ENCODE measurements at regions not wholly inside any gene's neighbourhood (a gene's known extent, or its start where the extent isn't known, plus 50 kb on each side); places are given as distances from the start of the nearest gene placed in this dataset.

DNA sequence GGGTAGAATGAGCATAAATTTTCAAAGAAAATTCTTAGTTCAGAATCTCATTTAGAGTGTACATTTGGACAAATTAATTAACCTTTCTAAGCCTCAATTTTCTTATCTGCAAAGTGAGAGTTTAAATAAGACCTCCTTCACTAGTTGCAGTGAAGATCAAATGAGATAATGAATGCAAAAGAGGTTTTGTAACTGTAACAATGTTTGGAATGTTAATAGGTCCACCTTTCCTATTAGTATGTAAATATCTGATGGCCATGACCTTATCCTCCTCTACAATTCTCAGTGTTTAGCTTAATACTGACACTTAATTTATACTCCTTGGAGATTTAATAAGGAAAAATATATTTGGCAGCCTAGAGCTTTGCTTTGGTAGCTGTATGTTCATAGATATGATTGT is 138.8 kb downstream of the GABRG1 start:
- DNase-seq, result no peak

DNA sequence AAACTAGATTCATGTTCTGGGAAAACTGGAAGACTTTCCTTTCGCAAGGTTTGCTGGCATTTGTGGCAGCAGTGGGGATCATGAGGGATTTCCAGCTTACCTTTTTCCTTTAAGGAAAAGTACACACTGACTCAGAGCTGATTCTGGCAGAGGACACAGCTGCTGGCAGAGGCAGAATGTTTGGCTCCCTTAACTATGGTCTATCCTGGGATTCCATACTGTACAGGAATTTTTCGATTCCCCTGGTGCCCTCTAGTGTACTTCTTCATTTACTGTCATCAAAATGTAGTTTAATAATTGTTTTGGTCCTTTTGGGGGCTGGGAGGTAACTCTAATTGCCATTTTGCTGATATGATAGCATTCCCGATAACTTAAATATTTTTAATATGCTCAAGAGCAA is 152.7 kb downstream of the GABRG1 start:
- DNase-seq, result no peak

DNA sequence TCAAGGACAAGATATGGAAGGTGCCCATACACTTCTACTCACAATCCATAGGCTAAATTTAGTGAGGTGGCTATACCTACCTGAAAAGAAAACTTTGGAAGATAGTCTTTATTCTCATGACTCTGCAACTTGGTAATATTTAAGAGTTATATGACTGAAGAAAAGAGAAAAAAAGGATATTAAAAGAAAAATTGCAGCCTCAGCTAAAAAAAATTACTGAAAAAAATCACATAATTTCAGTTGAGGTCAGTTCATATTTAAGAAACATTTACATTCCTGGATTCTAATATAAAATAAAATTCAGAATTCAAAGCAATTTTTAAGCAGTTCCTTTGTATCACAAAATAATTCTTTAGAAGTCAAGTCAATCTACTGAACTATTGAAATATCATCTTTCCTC is 166.5 kb downstream of the GABRG1 start:
- no peak for DNase-seq

DNA sequence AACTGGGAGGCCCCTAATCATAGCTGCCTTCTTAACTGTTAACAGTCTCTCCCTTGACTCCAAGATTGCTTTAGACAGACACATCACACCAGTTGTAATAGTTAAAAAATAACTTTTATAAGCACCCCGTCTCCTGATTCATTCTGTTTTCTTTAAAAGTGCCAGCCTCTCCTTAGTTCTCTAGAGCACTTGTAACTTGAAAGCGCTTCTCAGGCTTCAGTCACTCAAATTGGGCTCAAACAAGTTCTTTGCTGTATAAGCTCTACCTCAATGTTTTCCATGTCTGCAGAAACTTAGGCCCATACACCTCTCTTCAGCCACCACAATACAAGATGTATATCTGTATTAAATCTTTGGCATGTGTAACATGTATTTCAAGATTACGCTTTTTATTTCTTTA is 169.6 kb downstream of the GABRG1 start:
- DNase-seq, result no peak

DNA sequence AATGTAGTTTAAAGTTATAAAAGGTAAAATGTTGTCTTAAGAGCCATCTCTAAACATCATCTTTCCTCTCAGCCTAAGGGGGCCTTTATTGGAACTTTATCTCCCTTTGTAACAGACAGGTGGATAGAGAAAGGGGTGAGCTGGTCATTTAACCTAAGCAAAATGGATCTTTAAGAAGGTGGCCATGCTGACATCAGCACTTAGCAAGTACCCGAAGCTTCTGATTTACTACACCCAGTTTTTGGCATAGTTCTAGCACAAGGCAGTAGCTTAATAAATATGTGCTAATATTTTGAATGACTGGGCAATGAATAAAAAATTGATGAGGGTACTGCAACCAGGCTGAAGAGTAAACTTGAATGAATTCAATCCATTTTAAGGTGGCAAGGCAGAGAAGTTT is 172.7 kb downstream of the GABRG1 start:
- no peak for DNase-seq

DNA sequence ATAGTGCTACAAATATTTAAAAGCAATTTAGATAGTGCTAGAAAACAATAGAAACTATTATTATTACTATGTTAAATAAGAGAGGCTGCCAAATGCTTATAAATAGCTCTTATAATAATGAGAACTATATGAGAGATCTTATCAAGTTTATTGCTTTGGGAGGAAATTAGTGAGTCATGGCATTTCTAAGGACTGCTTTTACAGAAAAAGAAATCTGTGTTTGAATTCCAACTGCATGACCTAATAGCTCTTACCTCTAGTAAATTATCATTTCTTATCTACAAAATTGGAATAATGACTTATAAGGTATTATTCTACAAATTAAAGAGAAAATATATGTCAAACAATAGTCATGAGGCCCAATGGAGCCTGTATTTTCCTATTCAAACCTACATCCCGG is 177.2 kb downstream of the GABRG1 start:
- DNase-seq, result no peak

DNA sequence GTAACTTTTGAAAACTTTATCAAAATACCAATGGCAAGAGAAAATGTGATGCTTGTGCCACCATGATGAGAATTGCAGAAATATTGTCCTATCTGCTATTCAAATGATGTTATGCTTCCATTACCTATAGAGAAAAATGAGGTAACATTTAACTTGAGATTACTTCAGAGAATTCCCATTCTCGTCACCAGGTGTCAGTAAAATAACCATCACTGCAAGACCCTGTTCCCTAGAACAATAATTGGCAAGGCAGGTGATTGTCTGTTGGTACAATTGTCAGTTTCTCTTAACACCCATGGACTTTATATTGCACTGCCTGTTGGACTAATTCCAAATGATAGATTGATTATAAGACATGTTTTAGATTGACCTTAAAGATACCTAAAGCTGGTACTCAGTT is 179.9 kb downstream of the GABRG1 start:
- DNase-seq, result peak; percentile 18

DNA sequence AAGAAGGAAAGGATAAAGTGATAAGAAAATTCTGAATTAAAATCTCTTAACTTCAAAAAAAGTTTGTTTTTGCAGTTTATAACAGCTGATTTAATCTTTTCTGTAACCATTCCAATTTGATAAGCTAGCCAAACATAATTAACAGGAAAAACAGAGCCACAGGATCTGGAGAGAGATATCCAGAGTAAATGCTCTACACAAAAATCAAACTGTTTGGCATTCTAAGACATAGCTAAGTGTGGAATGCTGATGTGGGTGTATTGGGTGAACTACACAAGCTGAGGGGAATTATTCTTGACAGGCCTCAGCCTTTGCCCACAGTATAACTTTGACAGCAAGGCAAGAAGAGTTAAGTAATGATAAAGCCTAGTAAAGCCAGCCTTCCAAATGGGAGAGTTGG is 184.8 kb downstream of the GABRG1 start:
- DNase-seq, result peak; percentile 39

DNA sequence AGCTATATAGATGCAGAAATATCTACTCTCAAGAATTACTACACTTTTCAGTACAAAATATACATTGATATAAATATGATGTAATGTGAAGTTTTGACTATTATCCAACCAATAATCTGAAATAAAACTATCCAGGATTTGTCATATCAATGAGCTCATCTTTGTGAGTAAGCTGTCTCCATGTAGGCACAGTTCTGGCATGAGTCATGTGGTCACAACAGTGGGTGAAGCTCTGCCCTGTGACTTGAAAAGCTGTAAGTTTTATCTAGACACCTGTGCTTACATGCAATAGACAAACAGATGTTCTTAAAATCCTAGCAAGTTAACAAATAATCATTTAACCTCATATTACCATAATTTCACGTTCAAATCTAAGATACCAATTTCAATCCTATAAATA is 192.7 kb downstream of the GABRG1 start:
- DNase-seq, result no peak

DNA sequence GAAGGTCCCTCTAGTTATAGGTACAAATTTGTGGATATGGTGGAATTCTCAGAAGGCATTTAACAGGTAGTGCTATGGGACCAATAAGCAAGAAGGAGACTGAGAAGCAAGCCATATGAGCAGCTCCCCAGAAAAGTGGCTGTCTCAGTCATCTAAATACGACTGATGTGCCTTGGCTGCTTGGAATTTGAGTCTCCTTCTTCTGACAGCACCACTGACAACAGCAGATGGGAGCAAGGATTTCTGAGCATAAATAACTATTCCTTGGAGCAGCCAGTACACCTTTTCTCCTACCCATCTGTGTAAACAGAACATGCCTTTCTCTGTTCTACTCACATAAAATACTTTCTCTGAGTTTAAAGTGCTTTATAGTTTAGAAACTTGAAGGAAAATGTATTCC is 196.2 kb downstream of the GABRG1 start:
- DNase-seq, result no peak

DNA sequence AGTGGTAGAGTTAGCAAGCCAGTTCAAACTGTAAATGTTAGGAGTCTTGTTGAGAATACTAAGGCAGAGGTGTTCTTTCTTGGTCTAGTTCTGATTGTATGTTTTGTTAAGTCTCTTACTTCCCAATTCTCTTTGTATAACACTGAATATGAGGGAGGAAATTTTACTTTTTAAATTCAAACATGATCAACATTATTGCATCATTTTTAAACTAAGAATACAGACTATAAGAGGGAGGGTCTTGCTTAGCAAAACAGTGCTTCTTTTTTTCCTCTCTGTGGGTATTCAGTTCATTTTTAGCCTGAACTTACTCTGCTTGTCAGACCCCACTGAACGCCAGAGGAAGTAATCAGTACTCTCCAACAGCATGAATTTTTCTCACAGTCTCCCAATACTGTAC is 198.0 kb downstream of the GABRG1 start:
- no peak for DNase-seq

DNA sequence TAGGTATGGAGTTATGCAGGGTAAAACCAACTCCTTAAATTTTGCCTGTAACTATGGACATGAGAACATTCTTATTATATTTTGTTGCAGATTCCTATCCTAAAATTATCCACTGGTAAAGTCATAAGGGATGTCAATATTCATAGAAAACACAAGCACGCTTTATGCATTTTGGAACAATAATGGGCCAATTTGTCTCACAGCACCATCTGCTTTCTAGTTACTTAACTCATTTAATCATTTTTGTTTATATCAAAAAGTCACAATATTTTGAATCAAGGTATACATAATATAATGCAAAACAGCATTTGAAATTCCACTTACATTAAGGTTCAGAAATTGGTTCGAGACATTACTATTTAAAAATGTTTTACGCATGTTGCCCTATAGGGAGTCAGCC is 203.0 kb downstream of the GABRG1 start:
- DNase-seq, result no peak

DNA sequence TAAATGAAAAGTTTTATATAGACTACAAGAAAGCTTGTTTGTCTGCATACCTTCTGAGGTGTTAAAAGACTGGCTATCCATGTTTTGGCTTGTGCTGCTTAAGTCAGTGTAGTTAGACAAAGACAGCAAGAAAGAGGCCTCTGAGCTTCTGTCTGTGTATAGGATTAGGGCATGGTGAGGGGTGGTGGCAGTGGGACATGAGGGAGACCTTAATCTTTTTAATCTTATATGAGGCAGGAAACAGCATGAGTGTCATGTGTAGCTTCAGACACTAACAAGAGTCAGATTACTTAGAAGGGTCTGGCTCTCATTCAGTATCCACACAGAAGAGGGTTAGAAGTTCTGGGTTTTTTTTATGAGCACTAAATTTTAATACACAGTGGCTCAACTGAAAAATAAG is 213.3 kb downstream of the GABRG1 start:
- DNase-seq, result no peak

DNA sequence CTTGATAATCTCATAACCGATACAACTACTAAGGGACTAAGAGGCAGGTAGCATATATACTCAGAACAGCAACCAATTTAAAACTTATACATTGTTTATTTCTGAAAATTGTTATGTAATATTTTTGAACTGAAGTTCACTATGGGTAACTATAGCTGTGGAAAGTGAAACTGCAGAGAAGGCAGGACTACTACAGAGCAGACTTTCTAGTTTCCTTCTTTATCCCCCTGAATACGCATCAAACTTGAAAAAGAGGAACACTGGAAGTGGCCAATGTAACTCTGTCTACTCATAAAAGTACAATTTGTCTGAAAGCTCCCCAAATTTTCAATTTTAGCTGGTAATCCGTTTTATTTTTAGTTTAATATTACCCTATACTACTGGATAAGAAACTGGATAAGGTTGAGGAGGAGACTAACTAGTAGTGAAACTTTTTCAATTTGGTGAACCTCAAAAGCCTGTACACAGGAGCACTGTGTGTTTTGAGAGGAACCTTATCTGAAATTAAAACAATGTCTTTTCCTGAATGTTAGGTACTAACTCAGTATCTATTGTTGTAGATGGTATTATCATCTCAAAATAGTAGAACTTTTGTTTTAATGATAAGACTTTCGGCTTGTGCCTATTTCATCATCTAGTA is 225.8 kb downstream of the GABRG1 start:
- no peak for DNase-seq

DNA sequence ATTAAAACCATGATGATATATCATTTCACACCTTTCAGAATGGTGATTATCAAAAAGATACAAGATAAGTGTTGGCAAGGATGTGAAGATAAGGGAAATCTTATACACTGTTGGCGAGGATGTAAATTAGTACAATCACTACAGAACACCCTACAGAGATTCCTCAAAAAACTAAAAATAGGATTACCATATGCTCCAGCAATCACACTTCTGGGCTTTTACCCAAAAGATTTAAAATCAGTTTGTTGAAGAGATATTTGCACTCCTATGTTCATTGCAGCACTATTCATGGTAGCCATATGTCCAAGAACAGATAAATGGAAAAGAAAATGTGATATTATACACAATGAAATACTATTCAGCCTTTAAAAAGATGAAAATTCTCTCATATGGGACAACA is 240.4 kb downstream of the GABRG1 start:
- no peak for DNase-seq

DNA sequence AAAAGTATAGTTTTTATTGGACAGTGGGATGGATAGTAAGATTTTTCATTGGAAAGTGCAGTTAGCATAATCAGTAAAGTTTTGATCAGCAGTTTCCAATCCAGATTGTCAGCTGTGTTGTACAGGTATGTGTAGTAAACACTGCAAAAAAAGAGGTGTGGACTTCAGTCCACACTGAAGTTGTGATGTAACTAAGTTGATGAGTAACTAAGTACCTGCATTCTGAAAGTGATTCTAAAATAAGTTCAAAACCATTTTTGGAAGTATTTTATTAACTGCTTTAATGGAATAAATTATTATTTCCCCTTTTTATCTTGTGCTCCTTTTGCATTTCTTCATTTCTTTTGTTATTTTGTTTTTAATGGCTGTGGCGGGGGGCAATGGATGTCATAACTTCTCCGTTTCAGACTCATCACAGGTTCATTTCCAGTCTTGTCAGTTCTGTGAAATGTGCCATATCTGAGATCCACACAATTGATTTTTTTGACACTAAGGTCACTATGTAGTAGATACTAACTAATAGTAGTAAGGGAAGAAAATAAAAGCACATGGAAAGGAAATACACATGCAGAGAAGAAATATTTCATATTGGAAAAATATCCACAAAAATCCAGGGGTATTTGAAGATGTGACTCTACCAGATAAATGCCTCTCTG is 247.5 kb downstream of the GABRG1 start:
- no peak for DNase-seq

DNA sequence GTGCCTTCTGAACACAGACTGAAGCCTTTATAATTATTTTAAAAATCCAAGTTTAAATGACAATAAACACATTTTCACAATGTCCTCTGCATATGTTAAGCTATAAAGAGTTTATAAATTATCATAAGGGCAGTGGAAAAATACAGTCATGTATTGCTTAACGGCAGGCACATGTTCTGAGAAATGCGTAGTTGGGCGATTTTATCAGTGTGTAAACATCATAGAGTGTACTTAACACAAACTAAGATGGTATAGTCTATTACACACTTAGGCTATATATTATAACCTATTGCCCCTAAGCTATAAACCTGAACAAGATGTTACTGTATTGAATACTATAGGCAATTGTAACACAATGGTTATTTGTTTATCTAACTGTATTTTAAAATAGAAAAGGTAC is 254.7 kb downstream of the GABRG1 start:
- no peak for DNase-seq

DNA sequence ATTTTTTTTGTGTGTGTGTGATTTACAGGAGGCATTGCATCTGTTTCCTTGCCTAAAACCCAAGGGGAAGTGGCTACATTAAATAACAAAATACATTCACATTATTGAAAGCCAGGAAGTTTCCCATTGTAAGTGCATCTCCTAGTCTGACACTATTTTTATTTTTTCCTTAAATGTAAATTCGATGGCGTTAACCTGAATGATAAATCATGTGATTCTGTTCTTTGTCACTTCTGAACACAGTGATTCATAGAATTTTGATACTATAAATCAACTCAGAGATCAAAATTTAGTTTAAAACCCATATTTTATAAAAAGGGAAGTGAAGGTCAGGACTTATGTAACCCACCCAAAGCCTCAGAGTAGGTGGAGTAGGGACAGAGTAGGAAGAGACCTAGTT is 258.1 kb downstream of the GABRG1 start:
- DNase-seq, result no peak

DNA sequence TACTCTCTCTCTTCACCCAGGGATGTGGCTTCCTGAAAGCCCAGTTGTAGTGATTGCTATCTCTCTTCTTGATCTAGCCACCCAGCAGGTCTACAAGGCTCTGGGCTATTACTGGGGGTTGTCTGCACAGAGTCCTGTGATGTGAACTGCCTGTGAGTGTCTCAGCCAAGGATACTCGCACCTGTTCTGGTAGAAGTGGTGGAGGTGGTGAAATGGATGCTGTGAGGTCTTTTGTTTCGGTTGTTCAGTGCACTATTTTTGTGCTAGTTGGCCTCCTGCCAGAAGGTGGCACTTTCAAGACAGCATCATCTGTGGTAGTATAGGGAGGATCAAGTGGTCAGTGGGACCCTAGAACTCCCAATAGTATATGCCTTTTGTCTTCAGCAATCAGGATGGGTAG is 268.0 kb downstream of the GABRG1 start:
- DNase-seq, result no peak

DNA sequence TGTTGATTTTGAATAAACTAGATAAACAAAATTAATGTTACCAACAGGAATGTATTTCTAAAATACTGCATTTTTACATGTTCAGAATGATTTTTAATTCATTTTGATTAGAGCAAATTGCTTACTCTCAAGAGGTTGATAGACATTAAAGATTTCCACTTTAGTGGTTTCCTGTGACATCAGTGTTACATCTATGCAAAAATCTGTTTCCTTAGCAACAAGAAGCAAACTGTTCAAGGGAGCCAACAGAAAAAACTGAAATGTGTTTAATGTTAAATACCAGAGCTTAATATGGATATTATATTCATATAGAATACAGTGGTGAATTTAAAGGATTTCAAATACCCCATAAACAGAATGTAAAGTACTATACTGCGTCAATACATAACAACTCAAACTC is 277.8 kb downstream of the GABRG1 start:
- DNase-seq, result no peak

DNA sequence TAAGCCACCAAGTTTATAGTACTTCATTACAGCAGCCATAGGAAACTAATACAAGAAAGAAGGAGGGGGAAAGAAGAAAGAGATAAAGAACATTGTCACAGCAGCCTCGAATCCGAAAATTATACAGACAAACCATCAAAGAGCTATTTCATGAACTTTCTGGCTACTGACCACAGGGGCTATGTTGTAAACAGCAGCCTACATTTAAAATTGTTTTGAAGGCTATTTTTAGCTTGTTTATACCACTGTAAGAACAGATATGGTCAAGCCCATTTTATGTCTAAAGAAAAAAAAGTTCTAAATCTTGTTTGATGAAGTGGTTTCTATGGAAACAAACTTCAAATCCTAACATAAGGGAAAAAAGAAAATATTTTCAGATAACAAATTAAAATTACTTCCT is 282.1 kb downstream of the GABRG1 start:
- no peak for DNase-seq

DNA sequence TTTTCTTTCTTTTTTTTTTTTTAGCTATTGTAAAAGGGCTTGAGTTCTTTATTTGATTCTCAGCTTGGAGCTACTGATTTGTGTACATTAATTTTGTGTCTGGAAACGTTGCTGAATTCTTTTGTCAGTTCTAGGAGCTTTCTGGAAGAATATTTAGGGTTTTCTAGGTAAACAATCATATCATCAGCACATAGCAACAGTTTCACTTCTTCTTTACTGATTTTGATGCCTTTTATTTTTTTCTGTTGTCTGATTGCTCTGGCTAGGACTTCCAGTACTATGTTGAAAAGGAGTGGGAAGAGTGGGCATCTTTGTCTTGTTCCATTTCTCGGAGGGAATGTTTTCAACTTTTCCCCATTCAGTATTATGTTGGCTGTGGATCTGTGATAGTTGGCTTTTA is 292.2 kb downstream of the GABRG1 start:
- DNase-seq, result no peak

DNA sequence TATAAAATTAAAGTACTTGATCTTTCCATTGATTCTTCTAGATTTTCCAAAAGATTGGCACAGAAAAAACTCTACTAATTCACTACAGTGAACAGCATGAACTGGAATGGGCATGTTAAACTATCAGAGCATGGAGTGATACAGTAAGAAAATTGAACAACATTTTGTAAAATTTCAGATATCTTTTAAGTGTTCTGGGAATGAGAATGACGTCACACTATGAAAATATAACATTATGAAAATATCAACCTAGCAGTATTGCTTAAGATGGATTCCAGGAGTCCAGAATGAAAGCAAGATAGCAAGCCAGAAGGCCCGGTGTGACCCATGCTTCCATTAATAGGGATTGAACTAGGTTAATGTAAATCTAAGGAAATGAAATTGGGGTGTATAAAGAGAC is 319.9 kb downstream of the GABRG1 start:
- no peak for DNase-seq

DNA sequence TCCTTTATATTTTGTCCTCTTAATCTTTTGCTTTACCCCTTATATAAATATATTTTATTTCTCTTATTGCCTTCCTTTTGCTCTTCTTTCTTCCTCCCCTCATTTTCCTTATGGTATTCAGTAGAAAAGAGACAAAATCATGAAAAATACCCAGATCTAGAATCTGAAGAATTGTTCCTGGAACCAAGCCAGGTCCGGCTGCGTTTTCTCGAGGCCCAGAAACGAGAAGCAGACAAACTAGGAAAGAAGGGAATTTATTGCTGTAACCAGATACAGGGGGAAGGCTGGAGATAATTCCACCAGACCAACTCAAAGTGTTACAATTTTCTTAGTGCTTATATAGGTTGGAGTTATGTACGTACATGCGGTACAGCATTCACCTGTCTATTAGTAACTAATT is 328.7 kb downstream of the GABRG1 start:
- peak; percentile 20 for DNase-seq

DNA sequence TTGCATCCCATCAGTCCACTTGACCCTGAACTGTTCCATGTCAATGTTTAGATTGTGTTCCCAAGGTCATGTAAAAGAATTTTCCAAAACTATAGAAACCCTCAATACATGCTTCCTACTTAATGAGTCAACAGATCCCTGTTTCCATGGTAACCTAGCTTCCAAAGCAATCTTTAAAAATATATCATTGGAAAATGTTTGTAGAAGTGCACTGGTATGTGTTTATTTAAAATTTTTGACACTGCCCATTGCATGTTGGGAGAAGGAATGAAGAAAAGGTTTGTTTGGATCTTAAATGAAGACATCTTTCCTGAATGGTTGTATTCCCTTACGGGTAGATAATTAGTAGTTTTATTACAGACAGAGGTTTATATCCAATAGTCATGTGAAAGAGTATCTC is 345.3 kb downstream of the GABRG1 start:
- no peak for DNase-seq
